PC-3 (cell line): ENCODE measurements at regions not wholly inside any gene's neighbourhood (a gene's known extent, or its start where the extent isn't known, plus 50 kb on each side); places are given as distances from the start of the nearest gene placed in this dataset.

ENCODE experiments used
- CTCF ChIP-seq: fragments of 300-600 bp; sonication (generic); conservative IDR thresholded peaks from 2 replicates; pipeline ENCODE4 v1.5.1; 2017; ENCODE audit warnings: antibody characterized with exemption, low read depth, mild to moderate bottlenecking, low read length
- EZH2 ChIP-seq: fragments of 300-600 bp; sonication (generic); IDR thresholded peaks from one replicate; pipeline ENCODE4 v1.6.1; 2017; ENCODE audit warnings: antibody characterized with exemption, mild to moderate bottlenecking, low read length; ENCODE audit not compliant: unreplicated experiment

GRCh38 chr2:175843625-175844024, 158.4 kb downstream of the LNPK start:
- TF ChIP-seq CTCF (no peak), EZH2 (no peak)
